ENCODE measurements at regions not wholly inside any gene's neighbourhood (a gene's known extent, or its start where the extent isn't known, plus 50 kb on each side); places are given as distances from the start of the nearest gene placed in this dataset.

DNA sequence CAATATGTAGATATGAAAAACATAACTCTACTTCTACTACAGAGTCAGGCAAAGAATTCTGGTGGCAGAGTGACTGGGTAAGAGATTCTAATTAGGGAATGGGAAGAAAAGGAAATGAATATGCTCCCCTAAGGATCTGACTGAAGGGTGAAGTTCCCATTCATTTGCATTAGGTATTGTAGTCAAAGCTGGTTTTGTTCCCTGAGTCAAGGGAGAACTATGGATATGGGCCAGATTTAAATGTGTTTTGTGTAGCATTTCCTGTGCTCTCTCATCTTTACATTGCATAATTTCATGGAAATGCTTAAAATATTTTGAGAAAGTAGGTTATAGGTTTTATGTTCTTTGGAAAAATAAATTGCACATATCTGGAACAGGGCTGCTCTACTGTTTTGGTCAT lies 299.7 kb downstream of the BTBD3 start:
- intact Hi-C loops (cut with DNase I), result no loop called here
- no peak overlapping the region for H3K4me3 ChIP-seq

DNA sequence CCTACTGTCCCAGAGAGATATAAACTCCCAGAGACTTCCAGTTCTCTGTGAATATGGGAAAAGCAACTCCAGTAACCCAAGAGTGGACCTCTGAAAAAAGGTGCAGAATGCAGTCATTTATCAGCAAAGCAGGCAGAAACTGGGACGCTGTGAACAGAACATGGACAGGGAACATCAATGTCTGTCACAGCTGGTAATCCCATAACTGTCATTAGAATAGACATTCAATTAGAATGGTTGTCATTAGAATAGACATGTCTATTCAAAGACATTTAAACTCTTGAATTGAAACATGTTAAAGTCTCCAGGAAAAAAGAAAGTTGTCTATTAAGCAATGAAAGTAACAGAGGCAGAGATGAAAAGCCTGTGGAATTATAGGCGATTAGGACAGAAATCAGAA lies 302.1 kb downstream of the BTBD3 start:
- H3K4me3 ChIP-seq, result no peak overlapping the region
- TF ChIP-seq CTCF (IDR thresholded peaks at IDR 0.05), result no peak
- intact Hi-C loops (cut with DNase I), result no loop called here
- no peak for DNase-seq
- no peaks in the 10 kb centered on the region for H3K27me3 ChIP-seq (ENCODE audit: insufficient read depth in 3 of 3, low read length in 2 of 3)
- no peak for ATAC-seq
- no peaks in the 10 kb centered on the region for H3K9me3 ChIP-seq
- no peaks in the 10 kb centered on the region for H3K4me1 ChIP-seq
- H3K36me3 ChIP-seq (ENCODE audit: insufficient read depth in 1 of 2, low read depth in 1 of 2), result no peaks in the 10 kb centered on the region
- 66 to 74% (median 67%) methylated on average over 2 of the region's 2 CpGs for WGBS, 3 donors
- H3K27ac ChIP-seq, result no peak overlapping the region

More for the DNA sequence above, 299.7 kb downstream of the BTBD3 start:
- H3K36me3 ChIP-seq (ENCODE audit: insufficient read depth in 1 of 2, low read depth in 1 of 2), result no peaks in the 10 kb centered on the region
- H3K27me3 ChIP-seq (ENCODE audit: insufficient read depth in 3 of 3, low read length in 2 of 3), result no peaks in the 10 kb centered on the region
- no peak for DNase-seq
- no peak for TF ChIP-seq CTCF (IDR thresholded peaks at IDR 0.05)
- H3K4me1 ChIP-seq, result no peaks in the 10 kb centered on the region
- H3K27ac ChIP-seq, result no peak overlapping the region
- ATAC-seq, result no peak
- H3K9me3 ChIP-seq, result no peaks in the 10 kb centered on the region

DNA sequence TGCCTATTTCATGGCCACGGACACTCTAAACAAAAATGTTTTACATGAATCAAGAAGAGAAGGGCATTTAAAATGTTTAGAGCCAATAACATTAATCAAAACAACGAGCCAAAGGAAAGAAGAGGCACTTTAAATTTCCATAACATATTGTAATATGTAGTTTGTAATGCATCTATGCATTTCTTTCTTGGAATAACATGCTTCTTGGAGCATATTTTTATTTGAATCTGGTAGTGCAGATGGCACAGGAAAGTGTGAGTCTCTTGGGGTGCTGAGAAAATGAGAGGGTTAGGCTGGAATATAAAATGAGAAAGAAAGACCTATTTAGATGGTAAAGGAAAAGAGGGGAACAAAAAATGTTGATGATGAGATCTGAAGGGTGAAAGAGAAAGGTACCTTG lies 305.4 kb downstream of the BTBD3 start:
- DNase-seq (no peak), ATAC-seq (no peak)
- Histone ChIP-seq H3K4me3 (no peak overlapping the region), H3K36me3 (ENCODE audit: insufficient read depth in 1 of 2, low read depth in 1 of 2) (no peaks in the 10 kb centered on the region), H3K4me1 (no peaks in the 10 kb centered on the region), H3K9me3 (no peaks in the 10 kb centered on the region), H3K27me3 (ENCODE audit: insufficient read depth in 3 of 3, low read length in 2 of 3) (no peaks in the 10 kb centered on the region), H3K27ac (no peak overlapping the region)
- TF ChIP-seq CTCF (IDR thresholded peaks at IDR 0.05), result no peak
- intact Hi-C loops (cut with DNase I), result no loop called here
- 59 to 78% (median 59%) methylated on average over 2 of the region's 2 CpGs for WGBS, 3 donors

- H3K9me3 ChIP-seq, result no peaks in the 10 kb centered on the region
- no peaks in the 10 kb centered on the region for H3K4me1 ChIP-seq
- H3K36me3 ChIP-seq (ENCODE audit: insufficient read depth in 1 of 2, low read depth in 1 of 2), result no peaks in the 10 kb centered on the region
- 93 to 97% (median 96%) methylated on average over 1 of the region's 1 CpG for WGBS, 3 donors
- H3K27ac ChIP-seq, result no peak overlapping the region
- intact Hi-C loops (cut with DNase I), result no loop called here
- ATAC-seq (no peak), DNase-seq (no peak)
- H3K27me3 ChIP-seq (ENCODE audit: insufficient read depth in 3 of 3, low read length in 2 of 3), result no peaks in the 10 kb centered on the region
- no peak for TF ChIP-seq CTCF (IDR thresholded peaks at IDR 0.05)
- H3K4me3 ChIP-seq, result no peak overlapping the region
These were observed 308.2 kb downstream of the BTBD3 start for GRCh38 chr20:12225898-12226297.

- intact Hi-C loops (cut with DNase I), result no loop called here
- Histone ChIP-seq H3K36me3 (ENCODE audit: insufficient read depth in 1 of 2, low read depth in 1 of 2) (no peaks in the 10 kb centered on the region), H3K4me3 (no peak overlapping the region), H3K9me3 (no peaks in the 10 kb centered on the region), H3K4me1 (no peaks in the 10 kb centered on the region), H3K27ac (no peak overlapping the region), H3K27me3 (ENCODE audit: insufficient read depth in 3 of 3, low read length in 2 of 3) (no peaks in the 10 kb centered on the region)
- no peak for ATAC-seq
- DNase-seq, result no peak
- TF ChIP-seq CTCF (IDR thresholded peaks at IDR 0.05), result no peak
These were observed 312.2 kb downstream of the BTBD3 start for GRCh38 chr20:12229891-12230290.
